Colonic mucosa (tissue), 4 donors: ENCODE measurements at regions not wholly inside any gene's neighbourhood (a gene's known extent, or its start where the extent isn't known, plus 50 kb on each side); places are given as distances from the start of the nearest gene placed in this dataset.

Experiments
- DNase-seq: peaks from one replicate; pipeline ENCODE4 v3.0.0-alpha.2; 2020
- H3K27ac ChIP-seq: fragments of 200-600 bp; one replicate; pipeline ENCODE4 v1.8.0; 2021
- H3K27me3 ChIP-seq: fragments of 200-600 bp; one replicate; pipeline ENCODE4 v1.8.0; 2021
- H3K36me3 ChIP-seq: fragments of 200-600 bp; one replicate; pipeline ENCODE4 v1.8.0; 2021
- H3K4me1 ChIP-seq: fragments of 200-600 bp; one replicate; pipeline ENCODE4 v1.8.0; 2021; ENCODE audit warnings: mild to moderate bottlenecking
- H3K4me3 ChIP-seq: fragments of 200-600 bp; one replicate; pipeline ENCODE4 v1.8.0; 2021
- H3K9ac ChIP-seq, 2 donors: one replicate each; pipeline ENCODE4 v1.7.0; 2013; ENCODE audit warnings: control low read depth in 2 of 2, low read depth in 2 of 2, low read length in 2 of 2
- H3K9me3 ChIP-seq: fragments of 200-600 bp; one replicate; pipeline ENCODE4 v1.8.0; 2021
- CTCF ChIP-seq: fragments of 200-600 bp; IDR thresholded peaks from one replicate; pipeline ENCODE4 v1.8.0; 2022; ENCODE audit warnings: antibody characterized with exemption, mild to moderate bottlenecking
- intact Hi-C: fragments of 100-400 bp; cut with DNase I; formaldehyde crosslinking; loops from one replicate; pipeline ENCODE4 v1.14.1; 2022
- donor health status: healthy.
- donor health status: DM: no; HTN: no; CAD: no.
- donor health status: DM: no; HTN: no; CAD: no.

GRCh38 chr11:27280140-27280539 lies 82.9 kb downstream of the CCDC34 start:
- Histone ChIP-seq H3K4me3 (no peak overlapping the region), H3K9me3 (no peaks in the 10 kb centered on the region), H3K27ac (no peak overlapping the region), H3K9ac (no peak overlapping the region), H3K36me3 (no peaks in the 10 kb centered on the region), H3K27me3 (no peaks in the 10 kb centered on the region), H3K4me1 (no peaks in the 10 kb centered on the region)
- DNase-seq, result no peak
- TF ChIP-seq CTCF, result no peak
- intact Hi-C loops, result no loop called here

DNA sequence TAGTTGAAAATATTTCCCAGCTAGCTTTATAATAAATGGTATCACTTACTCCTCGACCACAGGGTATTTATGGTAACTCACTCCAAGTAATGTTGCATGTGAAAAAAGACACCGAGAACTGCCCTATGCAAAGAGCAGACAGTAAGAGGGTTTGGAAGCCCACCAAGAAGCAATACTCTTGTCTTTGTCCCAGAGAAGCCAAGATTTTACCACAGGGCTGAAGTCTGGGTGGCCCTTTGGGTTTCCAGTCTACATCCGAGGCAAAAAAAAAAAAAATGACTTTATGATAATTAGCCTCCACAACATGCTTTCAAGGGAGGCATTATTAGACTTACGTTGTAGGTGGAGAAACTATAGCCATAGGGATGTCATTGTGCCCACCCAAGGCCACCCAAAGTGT lies 83.6 kb downstream of the CCDC34 start:
- no peak for DNase-seq
- Histone ChIP-seq H3K4me1 (no peaks in the 10 kb centered on the region), H3K27me3 (no peaks in the 10 kb centered on the region), H3K4me3 (no peak overlapping the region), H3K9ac (no peak overlapping the region), H3K27ac (no peak overlapping the region), H3K9me3 (no peaks in the 10 kb centered on the region), H3K36me3 (no peaks in the 10 kb centered on the region)
- TF ChIP-seq CTCF, result no peak
- intact Hi-C loops, result no loop called here

- Histone ChIP-seq H3K9me3 (no peaks in the 10 kb centered on the region), H3K9ac (no peak overlapping the region), H3K27ac (no peak overlapping the region), H3K36me3 (no peaks in the 10 kb centered on the region), H3K4me3 (no peak overlapping the region), H3K27me3 (no peaks in the 10 kb centered on the region), H3K4me1 (no peaks in the 10 kb centered on the region)
- no peak for DNase-seq
- intact Hi-C loops, result no loop called here
- TF ChIP-seq CTCF, result no peak
Measured at GRCh38 chr11:27277843-27278242, 85.2 kb downstream of the CCDC34 start.

- Histone ChIP-seq H3K27ac (no peak overlapping the region), H3K4me3 (no peak overlapping the region), H3K9me3 (no peaks in the 10 kb centered on the region), H3K4me1 (no peaks in the 10 kb centered on the region), H3K36me3 (no peaks in the 10 kb centered on the region), H3K27me3 (no peaks in the 10 kb centered on the region), H3K9ac (no peak overlapping the region)
- TF ChIP-seq CTCF, result no peak
- DNase-seq, result no peak
- intact Hi-C loops, result no loop called here
Measured at GRCh38 chr11:27276141-27276540, 86.9 kb downstream of the CCDC34 start.

DNA sequence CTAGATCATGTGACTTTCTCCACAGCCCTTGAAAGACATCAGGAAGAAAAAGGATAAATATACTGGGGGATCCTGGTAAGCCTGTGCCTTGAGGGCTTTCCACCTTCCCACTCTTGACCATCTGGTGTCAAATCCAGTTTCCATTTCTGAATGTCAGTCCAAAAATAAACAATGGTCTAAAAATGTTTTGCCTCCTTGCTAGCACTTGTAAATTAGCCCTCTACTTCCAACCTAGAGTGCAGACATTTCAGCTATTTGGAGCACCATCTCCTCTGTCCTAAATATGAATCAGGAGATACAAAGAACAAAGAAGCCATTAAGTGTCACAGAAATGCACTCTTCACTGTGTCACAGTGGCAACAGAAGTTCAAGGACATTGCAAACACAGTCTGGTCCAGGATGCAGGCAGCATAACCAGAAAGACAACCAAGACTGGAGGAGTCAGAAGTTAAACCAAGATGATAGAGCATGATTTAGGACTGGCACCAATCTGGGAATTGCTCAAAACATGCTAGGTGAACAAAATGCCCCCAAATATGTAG lies 88.1 kb downstream of the CCDC34 start:
- no peaks in the 10 kb centered on the region for H3K9me3 ChIP-seq
- intact Hi-C loops, result no loop called here
- H3K27me3 ChIP-seq, result no peaks in the 10 kb centered on the region
- no peak overlapping the region for H3K4me3 ChIP-seq
- no peaks in the 10 kb centered on the region for H3K4me1 ChIP-seq
- H3K36me3 ChIP-seq, result no peaks in the 10 kb centered on the region
- DNase-seq, result no peak
- no peak overlapping the region for H3K9ac ChIP-seq
- no peak overlapping the region for H3K27ac ChIP-seq
- no peak for TF ChIP-seq CTCF

GRCh38 chr11:27266125-27266524 lies 96.9 kb downstream of the CCDC34 start:
- Histone ChIP-seq H3K27me3 (no peaks in the 10 kb centered on the region), H3K9me3 (no peaks in the 10 kb centered on the region), H3K27ac (no peak overlapping the region), H3K9ac (no peak overlapping the region), H3K4me1 (no peaks in the 10 kb centered on the region), H3K4me3 (no peak overlapping the region), H3K36me3 (no peaks in the 10 kb centered on the region)
- intact Hi-C loops, result no loop called here
- DNase-seq, result no peak
- no peak for TF ChIP-seq CTCF
